LNCaP clone FGC (cell line): ENCODE measurements at regions not wholly inside any gene's neighbourhood (a gene's known extent, or its start where the extent isn't known, plus 50 kb on each side); places are given as distances from the start of the nearest gene placed in this dataset.

Source experiments
- DNase-seq: peaks from one replicate; pipeline ENCODE4 v3.0.0-alpha.2; 2011; ENCODE audit warnings: low read depth
- H3K4me3 ChIP-seq: 2 replicates; pipeline ENCODE4 v1.5.1; 2011; ENCODE audit warnings: mild to moderate bottlenecking, low read depth, low read length, control low read depth
- TF ChIP-seq, protein P1 (sequence below): IDR thresholded peaks from 2 replicates; pipeline ENCODE4 v1.5.1; 2012; ENCODE audit warnings: mild to moderate bottlenecking; ENCODE audit not compliant: control insufficient read depth, insufficient read depth; ENCODE audit errors: extremely low read depth

DNA sequence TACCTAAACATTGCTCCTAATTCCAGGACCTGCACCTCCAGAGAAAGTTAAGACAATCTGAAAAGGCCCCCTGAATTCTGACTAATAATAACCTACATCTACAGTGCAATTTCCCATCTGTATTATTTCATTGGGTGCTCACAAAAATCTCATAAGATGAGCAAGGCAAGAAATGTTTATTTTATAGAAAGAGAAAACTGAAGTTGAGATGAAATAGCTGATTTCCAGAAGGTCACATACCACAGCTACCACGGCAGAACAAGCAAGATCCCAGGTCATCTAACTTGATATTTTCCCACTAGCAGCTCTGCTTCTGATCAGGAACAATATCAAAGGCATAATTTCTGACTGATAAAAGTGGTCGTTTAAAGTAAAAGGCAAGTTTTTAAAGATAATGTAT lies 105.8 kb upstream of the COL5A2 start:
- no peak overlapping the region for H3K4me3 ChIP-seq
- TF ChIP-seq, protein P1, sequence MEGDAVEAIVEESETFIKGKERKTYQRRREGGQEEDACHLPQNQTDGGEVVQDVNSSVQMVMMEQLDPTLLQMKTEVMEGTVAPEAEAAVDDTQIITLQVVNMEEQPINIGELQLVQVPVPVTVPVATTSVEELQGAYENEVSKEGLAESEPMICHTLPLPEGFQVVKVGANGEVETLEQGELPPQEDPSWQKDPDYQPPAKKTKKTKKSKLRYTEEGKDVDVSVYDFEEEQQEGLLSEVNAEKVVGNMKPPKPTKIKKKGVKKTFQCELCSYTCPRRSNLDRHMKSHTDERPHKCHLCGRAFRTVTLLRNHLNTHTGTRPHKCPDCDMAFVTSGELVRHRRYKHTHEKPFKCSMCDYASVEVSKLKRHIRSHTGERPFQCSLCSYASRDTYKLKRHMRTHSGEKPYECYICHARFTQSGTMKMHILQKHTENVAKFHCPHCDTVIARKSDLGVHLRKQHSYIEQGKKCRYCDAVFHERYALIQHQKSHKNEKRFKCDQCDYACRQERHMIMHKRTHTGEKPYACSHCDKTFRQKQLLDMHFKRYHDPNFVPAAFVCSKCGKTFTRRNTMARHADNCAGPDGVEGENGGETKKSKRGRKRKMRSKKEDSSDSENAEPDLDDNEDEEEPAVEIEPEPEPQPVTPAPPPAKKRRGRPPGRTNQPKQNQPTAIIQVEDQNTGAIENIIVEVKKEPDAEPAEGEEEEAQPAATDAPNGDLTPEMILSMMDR: no peak
- no peak for DNase-seq

DNA sequence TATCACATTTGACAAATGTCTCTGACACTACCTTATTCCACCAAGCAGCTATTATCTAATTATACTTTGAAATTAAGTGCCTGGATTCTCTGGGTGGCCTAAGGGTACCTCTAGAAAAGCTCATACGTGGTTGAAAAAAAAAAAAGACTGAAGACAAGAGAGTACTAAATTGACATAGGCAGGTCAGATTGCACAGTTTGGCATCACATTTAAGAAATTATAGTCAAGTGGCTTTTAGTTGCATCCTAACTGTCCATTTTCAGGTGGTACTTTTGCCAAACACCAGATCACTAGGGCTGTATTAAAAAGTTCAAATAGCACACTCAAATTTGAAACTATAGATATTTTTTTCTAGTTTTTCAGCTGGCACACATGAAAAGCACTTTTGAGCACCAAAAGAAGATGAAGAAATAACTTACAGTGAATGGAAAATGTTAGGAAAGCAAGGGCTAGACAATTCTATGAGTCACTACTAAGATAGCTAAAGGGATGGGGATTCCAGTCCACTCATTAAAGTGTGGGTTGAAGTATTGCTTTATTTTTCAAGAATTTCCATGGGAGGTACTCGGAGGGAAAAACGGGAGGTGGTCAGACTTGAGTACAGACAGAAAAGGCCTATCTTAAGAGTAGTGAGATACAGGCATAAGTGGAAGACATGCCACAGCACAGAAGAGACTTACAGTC lies 106.5 kb upstream of the COL5A2 start:
- no peak for DNase-seq
- TF ChIP-seq, protein P1: no peak
- no peak overlapping the region for H3K4me3 ChIP-seq

DNA sequence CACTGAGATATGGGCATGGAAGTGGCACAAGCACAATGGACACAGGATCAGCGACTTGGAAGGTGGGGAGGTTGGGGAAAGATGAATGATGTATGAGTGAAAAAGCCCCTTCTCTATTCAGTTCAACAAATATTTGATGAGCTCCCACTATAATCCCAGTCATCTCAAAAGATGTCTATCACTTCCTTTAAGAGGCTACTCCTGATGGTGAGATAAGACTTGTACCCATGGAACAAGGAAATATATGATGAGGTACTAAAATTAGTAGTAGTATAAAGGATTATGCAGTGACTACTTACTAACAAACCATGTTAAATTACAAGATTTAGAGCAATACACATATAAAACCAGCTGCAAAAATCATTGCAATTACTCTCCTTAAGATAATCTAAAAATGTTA lies 107.8 kb upstream of the COL5A2 start:
- no peak overlapping the region for H3K4me3 ChIP-seq
- no peak for DNase-seq
- TF ChIP-seq, protein P1: no peak

DNA sequence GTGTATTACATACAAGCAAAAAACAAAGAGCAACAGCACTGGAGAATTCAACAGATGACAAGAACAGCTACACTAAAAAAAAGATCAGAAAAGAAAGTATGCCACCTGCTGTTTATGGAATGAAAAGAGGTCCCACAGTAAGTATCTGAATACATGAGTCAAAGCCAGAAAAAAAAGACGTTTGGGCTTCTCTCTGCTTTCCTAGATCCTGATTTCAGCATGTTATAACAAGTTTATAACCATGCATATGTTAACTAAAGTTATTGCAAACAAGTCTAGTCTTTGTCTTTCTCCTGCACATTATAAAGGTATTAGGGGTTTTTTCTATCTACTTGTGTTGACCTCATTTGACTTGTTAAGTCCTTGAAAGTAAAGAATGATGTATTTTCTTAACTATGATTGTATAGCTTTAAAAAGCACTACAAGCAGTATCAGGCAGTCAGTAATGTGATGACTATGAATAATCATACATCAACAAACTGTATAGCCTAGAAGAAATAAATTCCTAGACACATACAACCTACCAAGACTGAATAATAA lies 108.5 kb upstream of the COL5A2 start:
- peak; percentile 39 for DNase-seq
- TF ChIP-seq, protein P1: peak; percentile 50

DNA sequence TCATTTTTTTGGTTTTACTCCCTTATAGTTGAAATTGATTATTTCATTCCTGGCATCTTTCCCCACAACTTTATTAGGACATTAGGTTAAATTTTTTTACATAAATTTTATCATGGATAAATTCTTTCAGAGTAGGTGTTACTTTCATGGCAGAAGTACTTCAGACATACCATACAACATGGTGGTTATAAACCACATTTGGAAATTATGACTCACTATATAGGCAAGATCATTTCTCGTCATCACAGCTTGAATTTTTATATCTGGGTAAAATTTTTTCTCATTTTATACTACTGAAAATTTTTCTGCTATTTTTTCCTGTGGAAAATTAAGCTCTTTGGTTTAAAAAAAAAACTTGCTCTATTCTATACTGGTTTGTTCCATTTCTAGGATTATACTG lies 111.9 kb upstream of the COL5A2 start:
- no peak for DNase-seq
- TF ChIP-seq, protein P1: no peak
- no peak overlapping the region for H3K4me3 ChIP-seq

More for the DNA sequence above, 108.5 kb upstream of the COL5A2 start:
- H3K4me3 ChIP-seq: no peak overlapping the region

DNA sequence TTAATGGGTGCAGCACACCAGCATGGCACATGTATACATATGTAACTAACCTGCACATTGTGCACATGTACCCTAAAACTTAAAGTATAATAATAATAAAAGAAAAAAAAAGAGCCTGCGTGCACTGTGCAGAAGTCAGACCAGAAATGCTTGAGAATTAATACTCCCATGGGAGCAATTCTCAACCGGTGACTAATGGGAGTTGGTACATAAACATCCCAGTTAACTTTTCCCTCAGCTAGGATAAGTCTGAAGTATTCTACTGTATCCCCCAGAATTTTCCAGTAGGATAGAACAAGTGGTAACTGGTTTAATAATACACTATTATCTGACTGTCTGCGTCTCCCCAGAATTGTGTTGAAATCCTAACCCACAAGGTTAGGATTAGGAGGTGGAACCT lies 113.6 kb upstream of the COL5A2 start:
- H3K4me3 ChIP-seq: no peak overlapping the region
- TF ChIP-seq, protein P1: no peak
- DNase-seq: no peak

DNA sequence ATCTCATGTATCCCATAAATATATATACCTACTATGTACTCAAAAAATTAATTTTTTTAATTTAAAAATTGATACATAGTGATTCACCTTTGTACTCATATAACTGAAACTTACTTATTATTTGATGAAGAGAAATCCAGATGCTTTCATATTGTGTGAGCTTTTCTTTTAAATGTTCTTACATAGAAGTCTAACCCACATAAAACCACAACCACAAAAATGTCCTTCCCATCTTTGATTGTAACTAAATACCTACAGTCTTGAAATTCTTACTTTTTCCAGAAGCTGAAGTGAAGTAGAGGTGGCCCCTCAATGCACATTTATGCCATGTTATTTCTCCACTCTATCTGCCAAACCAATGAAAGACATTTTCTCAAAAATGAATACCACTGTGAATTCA lies 117.9 kb upstream of the COL5A2 start:
- TF ChIP-seq, protein P1: no peak
- H3K4me3 ChIP-seq: no peak overlapping the region
- DNase-seq: no peak
